ENCODE measurements at regions not wholly inside any gene's neighbourhood (a gene's known extent, or its start where the extent isn't known, plus 50 kb on each side); places are given as distances from the start of the nearest gene placed in this dataset.

- TF ChIP-seq, protein P1, sequence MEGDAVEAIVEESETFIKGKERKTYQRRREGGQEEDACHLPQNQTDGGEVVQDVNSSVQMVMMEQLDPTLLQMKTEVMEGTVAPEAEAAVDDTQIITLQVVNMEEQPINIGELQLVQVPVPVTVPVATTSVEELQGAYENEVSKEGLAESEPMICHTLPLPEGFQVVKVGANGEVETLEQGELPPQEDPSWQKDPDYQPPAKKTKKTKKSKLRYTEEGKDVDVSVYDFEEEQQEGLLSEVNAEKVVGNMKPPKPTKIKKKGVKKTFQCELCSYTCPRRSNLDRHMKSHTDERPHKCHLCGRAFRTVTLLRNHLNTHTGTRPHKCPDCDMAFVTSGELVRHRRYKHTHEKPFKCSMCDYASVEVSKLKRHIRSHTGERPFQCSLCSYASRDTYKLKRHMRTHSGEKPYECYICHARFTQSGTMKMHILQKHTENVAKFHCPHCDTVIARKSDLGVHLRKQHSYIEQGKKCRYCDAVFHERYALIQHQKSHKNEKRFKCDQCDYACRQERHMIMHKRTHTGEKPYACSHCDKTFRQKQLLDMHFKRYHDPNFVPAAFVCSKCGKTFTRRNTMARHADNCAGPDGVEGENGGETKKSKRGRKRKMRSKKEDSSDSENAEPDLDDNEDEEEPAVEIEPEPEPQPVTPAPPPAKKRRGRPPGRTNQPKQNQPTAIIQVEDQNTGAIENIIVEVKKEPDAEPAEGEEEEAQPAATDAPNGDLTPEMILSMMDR (IDR thresholded peaks at IDR 0.05) = no peak
- no peak for TF ChIP-seq POLR2A (IDR thresholded peaks at IDR 0.05)
Observed at GRCh38 chr12:39070775-39071174, 165.4 kb upstream of the CPNE8 start.

All from transverse colon (tissue), 3 donors.